ENCODE measurements at regions not wholly inside any gene's neighbourhood (a gene's known extent, or its start where the extent isn't known, plus 50 kb on each side); places are given as distances from the start of the nearest gene placed in this dataset.

DNA sequence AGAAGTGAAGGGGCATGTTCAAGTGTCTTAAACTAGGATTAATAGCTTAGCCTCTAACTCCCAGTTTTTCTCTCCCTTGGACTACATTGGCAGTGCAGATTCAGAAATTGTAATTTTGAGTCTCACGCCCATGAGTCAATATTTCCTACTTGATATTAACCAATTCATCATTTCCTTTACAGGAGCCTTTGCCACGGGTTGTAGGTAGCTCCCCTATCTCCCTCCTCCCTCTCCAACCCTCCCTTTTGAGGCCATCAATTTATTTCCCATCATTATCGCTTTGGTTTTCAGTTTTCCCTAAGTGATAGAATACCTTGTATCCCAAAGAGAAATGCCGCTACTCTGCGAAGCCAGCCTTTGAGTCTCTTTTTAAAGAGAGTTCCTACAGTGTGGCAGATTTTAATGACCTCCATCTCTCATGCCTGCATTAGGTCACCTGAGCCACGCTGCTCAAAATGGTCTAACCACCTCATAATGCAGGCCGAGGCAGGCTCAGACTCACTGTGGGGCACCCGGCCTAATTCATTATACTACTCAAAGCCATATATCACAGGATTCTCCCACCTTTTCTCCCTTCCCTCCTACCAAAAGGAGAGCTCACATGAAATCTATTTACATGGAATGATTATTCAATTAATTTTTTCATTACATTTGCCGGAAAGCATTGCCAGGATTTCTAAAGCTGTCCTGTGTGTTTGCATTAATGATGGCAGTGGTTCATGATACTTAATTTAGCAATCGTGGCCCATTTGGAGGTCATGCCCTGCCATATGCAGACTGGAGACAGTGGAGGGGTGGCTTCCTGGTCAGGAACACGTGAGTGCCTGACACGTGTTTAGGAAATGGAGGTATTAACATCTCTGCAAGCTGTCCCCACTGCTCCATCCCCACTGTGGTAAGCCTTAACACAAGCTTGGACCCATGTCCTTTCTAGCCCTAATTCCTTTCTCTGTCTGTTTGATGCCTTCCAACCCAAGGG, 448.2 kb upstream of the AUTS2 start:
- Histone ChIP-seq H3K27me3 (no peaks in the 10 kb centered on the region), H3K4me3 (no peak overlapping the region), H3K9me3 (no peaks in the 10 kb centered on the region), H3K4me1 (no peaks in the 10 kb centered on the region), H3K36me3 (no peaks in the 10 kb centered on the region), H3K27ac (no peak overlapping the region)
- DNase-seq, result no peak
- TF ChIP-seq, protein P1, sequence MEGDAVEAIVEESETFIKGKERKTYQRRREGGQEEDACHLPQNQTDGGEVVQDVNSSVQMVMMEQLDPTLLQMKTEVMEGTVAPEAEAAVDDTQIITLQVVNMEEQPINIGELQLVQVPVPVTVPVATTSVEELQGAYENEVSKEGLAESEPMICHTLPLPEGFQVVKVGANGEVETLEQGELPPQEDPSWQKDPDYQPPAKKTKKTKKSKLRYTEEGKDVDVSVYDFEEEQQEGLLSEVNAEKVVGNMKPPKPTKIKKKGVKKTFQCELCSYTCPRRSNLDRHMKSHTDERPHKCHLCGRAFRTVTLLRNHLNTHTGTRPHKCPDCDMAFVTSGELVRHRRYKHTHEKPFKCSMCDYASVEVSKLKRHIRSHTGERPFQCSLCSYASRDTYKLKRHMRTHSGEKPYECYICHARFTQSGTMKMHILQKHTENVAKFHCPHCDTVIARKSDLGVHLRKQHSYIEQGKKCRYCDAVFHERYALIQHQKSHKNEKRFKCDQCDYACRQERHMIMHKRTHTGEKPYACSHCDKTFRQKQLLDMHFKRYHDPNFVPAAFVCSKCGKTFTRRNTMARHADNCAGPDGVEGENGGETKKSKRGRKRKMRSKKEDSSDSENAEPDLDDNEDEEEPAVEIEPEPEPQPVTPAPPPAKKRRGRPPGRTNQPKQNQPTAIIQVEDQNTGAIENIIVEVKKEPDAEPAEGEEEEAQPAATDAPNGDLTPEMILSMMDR (IDR thresholded peaks at IDR 0.05), result no peak
- intact Hi-C loops (cut with DNase I; ENCODE audit: low total_unique reads), result no loop called here

DNA sequence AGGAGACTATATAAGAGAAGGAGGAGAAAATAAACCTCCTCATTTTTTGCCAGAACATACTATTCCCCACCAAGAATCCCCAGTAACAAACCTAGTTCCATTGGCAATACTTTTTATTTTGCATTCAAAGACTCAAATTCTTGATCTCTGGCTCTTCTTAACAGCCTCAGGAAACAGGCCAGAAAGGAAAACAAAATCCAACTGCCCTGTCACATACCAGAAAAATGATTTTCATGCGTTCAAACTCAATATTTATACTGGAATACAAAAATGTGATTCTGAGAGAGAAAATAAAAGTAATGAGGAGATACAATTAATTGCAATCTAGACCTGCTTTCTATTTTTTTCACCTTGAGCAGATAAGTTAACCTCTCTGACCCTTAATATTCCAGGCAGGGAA, 435.9 kb upstream of the AUTS2 start:
- Histone ChIP-seq H3K27ac (no peak overlapping the region), H3K36me3 (no peaks in the 10 kb centered on the region), H3K4me1 (peaks cover 0 to 19% (median 5%) of the 10 kb centered on the region in 4 donors), H3K27me3 (no peaks in the 10 kb centered on the region), H3K4me3 (no peak overlapping the region), H3K9me3 (no peaks in the 10 kb centered on the region)
- no peak for DNase-seq
- TF ChIP-seq, protein P1 (IDR thresholded peaks at IDR 0.05), result no peak
- intact Hi-C loops (cut with DNase I; ENCODE audit: low total_unique reads), result no loop called here

DNA sequence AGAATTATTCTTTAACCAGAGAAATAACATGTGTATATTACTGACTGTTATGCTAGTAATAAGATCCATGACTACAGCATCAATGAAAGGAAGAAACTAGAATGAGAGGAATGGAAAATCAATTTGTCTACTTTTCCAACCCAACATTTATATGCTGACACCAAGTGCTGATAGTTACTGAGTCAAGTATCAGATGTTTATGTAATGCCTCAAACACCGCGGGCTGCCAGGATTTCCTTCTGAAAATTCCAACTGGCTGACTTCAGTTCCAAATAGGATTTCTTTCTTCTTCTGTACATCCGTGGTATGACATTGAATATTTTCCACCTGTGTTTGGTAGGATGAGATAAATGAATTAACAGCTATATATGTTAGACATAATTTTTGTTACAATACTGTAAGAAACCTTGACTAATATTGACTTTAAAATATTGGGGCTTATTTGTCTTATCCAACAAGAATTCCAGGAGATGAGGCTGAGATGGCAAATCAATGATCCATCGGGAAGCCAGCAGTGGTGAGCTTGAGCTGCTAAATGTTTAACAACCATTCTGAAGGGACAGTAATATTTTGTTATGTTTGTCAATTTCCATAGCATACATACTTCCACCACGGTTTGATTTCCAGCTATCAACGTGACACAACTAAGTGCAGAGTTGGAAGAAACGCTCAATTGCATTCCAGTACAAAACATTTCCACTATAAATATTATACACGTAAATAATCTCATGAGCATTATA, 435.2 kb upstream of the AUTS2 start:
- intact Hi-C loops (cut with DNase I; ENCODE audit: low total_unique reads), result no loop called here
- no peak for DNase-seq
- no peaks in the 10 kb centered on the region for H3K9me3 ChIP-seq
- H3K27ac ChIP-seq, result no peak overlapping the region
- H3K4me3 ChIP-seq, result no peak overlapping the region
- H3K27me3 ChIP-seq, result no peaks in the 10 kb centered on the region
- TF ChIP-seq, protein P1 (IDR thresholded peaks at IDR 0.05), result no peak
- H3K4me1 ChIP-seq, result peaks cover 0 to 19% (median 5%) of the 10 kb centered on the region in 4 donors
- H3K36me3 ChIP-seq, result no peaks in the 10 kb centered on the region

DNA sequence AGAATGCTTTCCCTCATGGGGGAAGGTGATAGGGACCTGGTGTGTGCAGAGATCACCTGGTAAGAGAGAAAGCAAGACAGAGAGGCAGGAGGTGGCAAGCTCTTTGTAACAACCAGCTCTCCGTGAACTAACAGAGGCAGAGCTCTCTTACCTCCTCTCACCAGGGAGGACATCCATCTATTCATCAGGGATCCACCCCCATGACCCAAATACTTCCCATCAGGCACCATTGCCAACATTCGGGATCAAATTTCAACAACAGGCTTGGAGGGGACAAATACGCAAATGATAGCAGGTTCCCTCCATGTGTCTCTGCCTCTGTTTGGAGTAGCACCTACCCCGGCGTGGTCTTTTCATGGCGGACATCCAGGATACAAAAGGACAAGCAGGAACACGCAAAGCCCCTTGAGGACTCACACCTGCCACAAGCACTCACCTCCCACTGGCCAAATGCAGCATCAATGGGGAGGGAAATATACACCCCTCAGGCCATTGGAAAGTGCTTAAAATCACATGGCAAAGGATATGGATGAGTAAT, 431.2 kb upstream of the AUTS2 start:
- peaks cover 0 to 13% (median 3%) of the 10 kb centered on the region in 4 donors for H3K4me1 ChIP-seq
- no peaks in the 10 kb centered on the region for H3K36me3 ChIP-seq
- H3K27ac ChIP-seq, result no peak overlapping the region
- DNase-seq, result no peak
- TF ChIP-seq, protein P1 (IDR thresholded peaks at IDR 0.05), result no peak
- intact Hi-C loops (cut with DNase I; ENCODE audit: low total_unique reads), result no loop called here
- no peak overlapping the region for H3K4me3 ChIP-seq
- H3K27me3 ChIP-seq, result no peaks in the 10 kb centered on the region
- H3K9me3 ChIP-seq, result no peaks in the 10 kb centered on the region

DNA sequence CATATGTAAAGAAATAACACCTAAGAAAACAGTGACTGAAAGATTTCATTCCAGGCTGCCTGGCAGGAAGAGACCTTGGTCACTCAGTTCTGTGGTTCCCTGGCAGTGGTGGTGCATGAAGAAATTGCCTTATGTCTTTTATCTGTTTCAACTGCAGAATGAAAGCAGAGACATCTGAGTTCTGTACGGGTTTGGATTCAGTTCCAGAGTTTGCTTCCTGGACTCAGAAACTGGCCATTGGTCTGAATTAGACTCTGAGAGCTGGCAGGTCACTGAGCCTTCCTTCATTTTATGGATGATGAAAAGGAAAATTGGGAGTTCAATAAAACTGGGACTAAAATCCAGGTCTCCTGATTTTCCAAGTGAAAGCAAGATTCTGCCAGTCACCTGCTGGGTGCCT, 428.9 kb upstream of the AUTS2 start:
- H3K27me3 ChIP-seq, result no peaks in the 10 kb centered on the region
- no peak for DNase-seq
- no peak overlapping the region for H3K27ac ChIP-seq
- no peaks in the 10 kb centered on the region for H3K9me3 ChIP-seq
- intact Hi-C loops (cut with DNase I; ENCODE audit: low total_unique reads), result no loop called here
- TF ChIP-seq, protein P1 (IDR thresholded peaks at IDR 0.05), result no peak
- H3K4me3 ChIP-seq, result no peak overlapping the region
- H3K36me3 ChIP-seq, result no peaks in the 10 kb centered on the region
- H3K4me1 ChIP-seq, result peaks cover 0 to 9% (median 0%) of the 10 kb centered on the region in 4 donors
